Activated CD8-positive, alpha-beta memory T cell treated with anti-CD3 and anti-CD28 coated beads, Interleukin-2, amount 10 ng/mL, durations not matched to agents 7 days and 5 days (primary cell): ENCODE measurements at regions not wholly inside any gene's neighbourhood (a gene's known extent, or its start where the extent isn't known, plus 50 kb on each side); places are given as distances from the start of the nearest gene placed in this dataset.

Experiments
- ATAC-seq: fragments of 150-1000 bp; cut with Tn5 transposase; one replicate; pipeline ENCODE4 v1.10.0; 2021; ENCODE audit warnings: moderate library complexity
- CTCF ChIA-PET: fragments of 350-600 bp; sonication (Branson Sonifier 250); formaldehyde crosslinking; loops from one replicate; lab custom pipeline; 2021; ENCODE audit warnings: antibody characterized with exemption; lab: Charles Lee
- DNase-seq: peaks from one replicate; pipeline ENCODE4 v3.0.0-alpha.2; 2020
- H3K27ac Mint-ChIP-seq: one replicate; pipeline ENCODE4 v1.8.0; 2021; ENCODE audit warnings: mild to moderate bottlenecking, mixed read lengths
- H3K27me3 Mint-ChIP-seq: one replicate; pipeline ENCODE4 v1.8.0; 2021; ENCODE audit warnings: mixed read lengths
- H3K36me3 Mint-ChIP-seq: one replicate; pipeline ENCODE4 v1.8.0; 2021; ENCODE audit warnings: mild to moderate bottlenecking, mixed read lengths
- H3K4me1 Mint-ChIP-seq: one replicate; pipeline ENCODE4 v1.8.0; 2021; ENCODE audit warnings: mixed read lengths
- H3K4me3 Mint-ChIP-seq: one replicate; pipeline ENCODE4 v1.8.0; 2021; ENCODE audit warnings: mild to moderate bottlenecking, moderate library complexity, mixed read lengths
- H3K9me3 Mint-ChIP-seq: one replicate; pipeline ENCODE4 v1.8.0; 2022; ENCODE audit warnings: low read depth, mixed read lengths

- H3K4me1 Mint-ChIP-seq = no peaks in the 10 kb centered on the region
- CTCF ChIA-PET = no interaction called here
- H3K36me3 Mint-ChIP-seq = no peaks in the 10 kb centered on the region
- DNase-seq (no peak), ATAC-seq (no peak)
- H3K27me3 Mint-ChIP-seq = no peaks in the 10 kb centered on the region
- H3K4me3 Mint-ChIP-seq = no peak overlapping the region
- peaks cover 1% of the 10 kb centered on the region for H3K9me3 Mint-ChIP-seq
- no peak overlapping the region for H3K27ac Mint-ChIP-seq
Observed at GRCh38 chr1:106447466-106447865, 609.0 kb upstream of the PRMT6 start.

GRCh38 chr1:106456832-106457231 is 599.6 kb upstream of the PRMT6 start:
- H3K9me3 Mint-ChIP-seq = peaks cover 3% of the 10 kb centered on the region
- DNase-seq (no peak), ATAC-seq (no peak)
- CTCF ChIA-PET = no interaction called here
- H3K4me3 Mint-ChIP-seq = no peak overlapping the region
- no peaks in the 10 kb centered on the region for H3K36me3 Mint-ChIP-seq
- no peaks in the 10 kb centered on the region for H3K4me1 Mint-ChIP-seq
- no peaks in the 10 kb centered on the region for H3K27me3 Mint-ChIP-seq
- H3K27ac Mint-ChIP-seq = no peak overlapping the region

GRCh38 chr1:106457368-106457767 is 599.1 kb upstream of the PRMT6 start:
- H3K4me3 Mint-ChIP-seq = no peak overlapping the region
- CTCF ChIA-PET = no interaction called here
- no peaks in the 10 kb centered on the region for H3K4me1 Mint-ChIP-seq
- DNase-seq (no peak), ATAC-seq (no peak)
- H3K9me3 Mint-ChIP-seq = peaks cover 3% of the 10 kb centered on the region
- H3K36me3 Mint-ChIP-seq = no peaks in the 10 kb centered on the region
- no peak overlapping the region for H3K27ac Mint-ChIP-seq
- no peaks in the 10 kb centered on the region for H3K27me3 Mint-ChIP-seq

GRCh38 chr1:106458866-106459265 is 597.6 kb upstream of the PRMT6 start:
- no peak for DNase-seq
- no peak for ATAC-seq
- H3K27me3 Mint-ChIP-seq = no peaks in the 10 kb centered on the region
- no peaks in the 10 kb centered on the region for H3K36me3 Mint-ChIP-seq
- CTCF ChIA-PET = no interaction called here
- H3K4me3 Mint-ChIP-seq = no peak overlapping the region
- H3K4me1 Mint-ChIP-seq = no peaks in the 10 kb centered on the region
- peaks cover 7% of the 10 kb centered on the region for H3K9me3 Mint-ChIP-seq
- H3K27ac Mint-ChIP-seq = no peak overlapping the region

GRCh38 chr1:106459418-106459817 is 597.1 kb upstream of the PRMT6 start:
- DNase-seq (no peak), ATAC-seq (no peak)
- Mint-ChIP-seq H3K36me3 (no peaks in the 10 kb centered on the region), H3K27ac (no peak overlapping the region), H3K27me3 (no peaks in the 10 kb centered on the region), H3K4me1 (no peaks in the 10 kb centered on the region), H3K9me3 (peaks cover 7% of the 10 kb centered on the region), H3K4me3 (no peak overlapping the region)
- CTCF ChIA-PET = no interaction called here

GRCh38 chr1:106465666-106466065 is 590.8 kb upstream of the PRMT6 start:
- Mint-ChIP-seq H3K36me3 (no peaks in the 10 kb centered on the region), H3K9me3 (peaks cover 14% of the 10 kb centered on the region), H3K4me3 (no peak overlapping the region), H3K27ac (no peak overlapping the region), H3K27me3 (no peaks in the 10 kb centered on the region), H3K4me1 (no peaks in the 10 kb centered on the region)
- DNase-seq (no peak), ATAC-seq (no peak)
- CTCF ChIA-PET = no interaction called here

- Mint-ChIP-seq H3K4me3 (no peak overlapping the region), H3K4me1 (no peaks in the 10 kb centered on the region)
Observed at GRCh38 chr1:106480629-106481028, 575.8 kb upstream of the PRMT6 start.

GRCh38 chr1:106492880-106493279 is 563.6 kb upstream of the PRMT6 start:
- H3K36me3 Mint-ChIP-seq = no peaks in the 10 kb centered on the region
- CTCF ChIA-PET = no interaction called here
- no peaks in the 10 kb centered on the region for H3K4me1 Mint-ChIP-seq
- no peak overlapping the region for H3K27ac Mint-ChIP-seq
- ATAC-seq (no peak), DNase-seq (no peak)
- H3K27me3 Mint-ChIP-seq = no peaks in the 10 kb centered on the region
- peaks cover 5% of the 10 kb centered on the region for H3K9me3 Mint-ChIP-seq
- no peak overlapping the region for H3K4me3 Mint-ChIP-seq

More at GRCh38 chr1:106480629-106481028, 575.8 kb upstream of the PRMT6 start:
- CTCF ChIA-PET = no interaction called here
- no peak for DNase-seq
- no peak for ATAC-seq
- Mint-ChIP-seq H3K9me3 (peaks cover 12% of the 10 kb centered on the region), H3K27ac (no peak overlapping the region), H3K27me3 (no peaks in the 10 kb centered on the region), H3K36me3 (no peaks in the 10 kb centered on the region)

GRCh38 chr1:106494646-106495045 is 561.8 kb upstream of the PRMT6 start:
- Mint-ChIP-seq H3K36me3 (no peaks in the 10 kb centered on the region), H3K27me3 (no peaks in the 10 kb centered on the region), H3K4me3 (no peak overlapping the region)

GRCh38 chr1:106498238-106498637 is 558.2 kb upstream of the PRMT6 start:
- no peaks in the 10 kb centered on the region for H3K36me3 Mint-ChIP-seq
- H3K4me1 Mint-ChIP-seq = no peaks in the 10 kb centered on the region

More at GRCh38 chr1:106494646-106495045, 561.8 kb upstream of the PRMT6 start:
- DNase-seq (no peak), ATAC-seq (no peak)
- Mint-ChIP-seq H3K9me3 (peaks cover 2% of the 10 kb centered on the region), H3K27ac (no peak overlapping the region), H3K4me1 (no peaks in the 10 kb centered on the region)
- CTCF ChIA-PET = no interaction called here

GRCh38 chr1:106502659-106503058 is 553.8 kb upstream of the PRMT6 start:
- DNase-seq = no peak
- CTCF ChIA-PET = no interaction called here
- H3K9me3 Mint-ChIP-seq = no peaks in the 10 kb centered on the region
- H3K27me3 Mint-ChIP-seq = no peaks in the 10 kb centered on the region
- H3K4me1 Mint-ChIP-seq = no peaks in the 10 kb centered on the region
- H3K27ac Mint-ChIP-seq = no peak overlapping the region
- H3K36me3 Mint-ChIP-seq = no peaks in the 10 kb centered on the region
- no peak overlapping the region for H3K4me3 Mint-ChIP-seq
- no peak for ATAC-seq

More at GRCh38 chr1:106498238-106498637, 558.2 kb upstream of the PRMT6 start:
- ATAC-seq (no peak), DNase-seq (no peak)
- Mint-ChIP-seq H3K9me3 (peaks cover 2% of the 10 kb centered on the region), H3K4me3 (no peak overlapping the region), H3K27me3 (no peaks in the 10 kb centered on the region), H3K27ac (no peak overlapping the region)
- CTCF ChIA-PET = no interaction called here

GRCh38 chr1:106515375-106515774 is 541.1 kb upstream of the PRMT6 start:
- Mint-ChIP-seq H3K4me3 (no peak overlapping the region), H3K27ac (no peak overlapping the region), H3K27me3 (no peaks in the 10 kb centered on the region), H3K36me3 (no peaks in the 10 kb centered on the region), H3K9me3 (peaks cover 9% of the 10 kb centered on the region), H3K4me1 (no peaks in the 10 kb centered on the region)
- ATAC-seq (no peak), DNase-seq (no peak)
- CTCF ChIA-PET = no interaction called here

GRCh38 chr1:106517224-106517623 is 539.2 kb upstream of the PRMT6 start:
- Mint-ChIP-seq H3K9me3 (peaks cover 6% of the 10 kb centered on the region), H3K27ac (no peak overlapping the region), H3K27me3 (no peaks in the 10 kb centered on the region), H3K36me3 (no peaks in the 10 kb centered on the region), H3K4me3 (no peak overlapping the region), H3K4me1 (no peaks in the 10 kb centered on the region)
- DNase-seq = no peak
- ATAC-seq = no peak
- CTCF ChIA-PET = no interaction called here

- no peaks in the 10 kb centered on the region for H3K27me3 Mint-ChIP-seq
- H3K36me3 Mint-ChIP-seq = no peaks in the 10 kb centered on the region
- H3K4me1 Mint-ChIP-seq = no peaks in the 10 kb centered on the region
- DNase-seq = no peak
- peaks cover 11% of the 10 kb centered on the region for H3K9me3 Mint-ChIP-seq
- no peak overlapping the region for H3K4me3 Mint-ChIP-seq
- H3K27ac Mint-ChIP-seq = no peak overlapping the region
- ATAC-seq = no peak
- CTCF ChIA-PET = no interaction called here
Observed at GRCh38 chr1:106523497-106523896, 533.0 kb upstream of the PRMT6 start.

GRCh38 chr1:106524631-106525030 is 531.8 kb upstream of the PRMT6 start:
- no peak for ATAC-seq
- H3K36me3 Mint-ChIP-seq = no peaks in the 10 kb centered on the region

More at GRCh38 chr1:106524631-106525030, 531.8 kb upstream of the PRMT6 start:
- Mint-ChIP-seq H3K4me3 (no peak overlapping the region), H3K27ac (no peak overlapping the region), H3K27me3 (no peaks in the 10 kb centered on the region), H3K9me3 (peaks cover 11% of the 10 kb centered on the region), H3K4me1 (no peaks in the 10 kb centered on the region)
- CTCF ChIA-PET = no interaction called here
- DNase-seq = no peak
